NCI-H2227 treated with DMSO at 0.1 percent for 48 hours (cell line): ENCODE measurements at regions not wholly inside any gene's neighbourhood (a gene's known extent, or its start where the extent isn't known, plus 50 kb on each side); places are given as distances from the start of the nearest gene placed in this dataset.

Source experiments
- DNase-seq: peaks from one replicate; lab custom pipeline; 2025; lab: John Stamatoyannopoulos, UW

- DNase-seq, result no peak
Observed at GRCh38 chr2:216808805-216809425, 50.9 kb downstream of the TNP1 start.

- DNase-seq, result no peak
Observed at GRCh38 chr2:216807857-216808272, 52.0 kb downstream of the TNP1 start.

GRCh38 chr2:216804357-216805350 lies 55.2 kb downstream of the TNP1 start:
- no peak for DNase-seq

GRCh38 chr2:216803791-216804190 lies 56.1 kb downstream of the TNP1 start:
- DNase-seq, result no peak

- no peak for DNase-seq
Observed at GRCh38 chr2:216802516-216803215, 57.2 kb downstream of the TNP1 start.

- DNase-seq, result no peak
Observed at GRCh38 chr2:216800836-216801235, 59.0 kb downstream of the TNP1 start.

- DNase-seq, result no peak
Observed at GRCh38 chr2:216799873-216800431, 59.9 kb downstream of the TNP1 start.

GRCh38 chr2:216796115-216796840 lies 63.6 kb downstream of the TNP1 start:
- DNase-seq, result no peak

GRCh38 chr2:216793386-216793785 lies 66.5 kb downstream of the TNP1 start:
- no peak for DNase-seq

GRCh38 chr2:216792222-216793021 lies 67.4 kb downstream of the TNP1 start:
- no peak for DNase-seq

- DNase-seq, result no peak
Observed at GRCh38 chr2:216791303-216791702, 68.6 kb downstream of the TNP1 start.

- DNase-seq, result no peak
Observed at GRCh38 chr2:216789081-216789480, 70.8 kb downstream of the TNP1 start.

GRCh38 chr2:216787851-216788540 lies 71.9 kb downstream of the TNP1 start:
- DNase-seq, result no peak

GRCh38 chr2:216786676-216787075 lies 73.2 kb downstream of the TNP1 start:
- DNase-seq, result no peak

GRCh38 chr2:216784456-216784855 lies 75.4 kb downstream of the TNP1 start:
- DNase-seq, result no peak

GRCh38 chr2:216781709-216782108 lies 78.2 kb downstream of the TNP1 start:
- DNase-seq, result no peak

GRCh38 chr2:216780843-216781242 lies 79.0 kb downstream of the TNP1 start:
- no peak for DNase-seq

- DNase-seq, result peak; percentile 16
Observed at GRCh38 chr2:216777637-216778273, 82.1 kb downstream of the TNP1 start.

- DNase-seq, result no peak
Observed at GRCh38 chr2:216776066-216776850, 80.9 kb upstream of the IGFBP5 start.
